Endothelial cell of umbilical vein (primary cell): ENCODE measurements at regions not wholly inside any gene's neighbourhood (a gene's known extent, or its start where the extent isn't known, plus 50 kb on each side); places are given as distances from the start of the nearest gene placed in this dataset.

Source experiments
- BruUV-seq: library from RNA; stranded (reverse); fragments of 400-500 nt; replicated peaks from 2 replicates; lab custom pipeline; 2021; lab: Mats Ljungman, UMichigan
- CTCF ChIA-PET: fragments of 300-600, 350-600 bp; sonication (Branson Sonifier 250); formaldehyde crosslinking; loops from one replicate; lab custom pipeline; 2021; ENCODE audit warnings: antibody characterized with exemption, inconsistent platforms; lab: Charles Lee
- POLR2A ChIA-PET: fragments of 300-600, 350-600 bp; sonication (Branson Sonifier 250); formaldehyde crosslinking; loops from one replicate; lab custom pipeline; 2021; ENCODE audit warnings: antibody characterized with exemption, inconsistent platforms; lab: Charles Lee
- DNase-seq: peaks from one replicate; pipeline ENCODE4 v3.0.0-alpha.2; 2011; ENCODE audit warnings: low read depth, low spot score
- FAIRE-seq: peaks from 2 replicates; lab custom pipeline; 2011; peaks lifted over from hg19 to GRCh38; lab: Jason Lieb, UNC
- H2AFZ ChIP-seq: 2 replicates; pipeline ENCODE4 v1.6.0; 2012; ENCODE audit warnings: low read depth, low read length, control low read depth, inconsistent platforms
- H3K27ac ChIP-seq: 2 replicates; pipeline ENCODE4 v1.5.1; 2011; ENCODE audit warnings: low read depth, mild to moderate bottlenecking, control low read depth, low read length, moderate library complexity; ENCODE audit not compliant: insufficient read depth
- H3K27me3 ChIP-seq, 2 experiments: 2 replicates each; pipeline versions ENCODE4 v1.6.0 to v1.6.1; 2011; ENCODE audit warnings: low read length in 2 of 2, mixed read lengths in 1 of 2; ENCODE audit not compliant: control insufficient read depth in 2 of 2, insufficient read depth in 2 of 2
- H3K36me3 ChIP-seq, 2 experiments: 2 replicates in 1 of 2; 3 replicates in 1 of 2; pipeline ENCODE4 v1.5.1; 2011; ENCODE audit warnings: low read length in 2 of 2, mild to moderate bottlenecking in 1 of 2, moderate library complexity in 1 of 2; ENCODE audit not compliant: control insufficient read depth in 2 of 2, insufficient read depth in 2 of 2; ENCODE audit errors: extremely low read depth in 1 of 2
- H3K4me1 ChIP-seq: 3 replicates; pipeline ENCODE4 v1.5.1; 2011; ENCODE audit warnings: mild to moderate bottlenecking, low read length; ENCODE audit not compliant: control insufficient read depth, insufficient read depth; ENCODE audit errors: extremely low read depth
- H3K4me2 ChIP-seq: 2 replicates; pipeline ENCODE4 v1.6.1; 2011; ENCODE audit warnings: low read length, control low read depth, mixed read lengths; ENCODE audit not compliant: insufficient read depth
- H3K4me3 ChIP-seq, 3 experiments: fragments of 200-600 bp in 1 of 3; sonication (generic), shearing (Covaris generic) in 1 of 3; replicated peaks in 1 of 3; 2 replicates each; pipeline ENCODE4 v1.5.1; 2011 to 2016; ENCODE audit warnings: control low read depth in 3 of 3, low read length in 3 of 3, mild to moderate bottlenecking in 2 of 3, inconsistent platforms in 1 of 3, low read depth in 1 of 3, moderate library complexity in 1 of 3; ENCODE audit not compliant: insufficient read depth in 1 of 3
- H3K79me2 ChIP-seq: 2 replicates; pipeline ENCODE4 v1.6.0; 2012; ENCODE audit warnings: low read length, inconsistent platforms; ENCODE audit not compliant: control insufficient read depth, insufficient read depth
- H3K9ac ChIP-seq: replicated peaks from 2 replicates; pipeline ENCODE3; 2011; ENCODE audit warnings: low read length, control low read depth; ENCODE audit not compliant: insufficient read depth; ENCODE audit errors: extremely low read depth
- H3K9me1 ChIP-seq: replicated peaks from 3 replicates; pipeline ENCODE4 v1.6.0; 2011; ENCODE audit warnings: mild to moderate bottlenecking, low read length; ENCODE audit not compliant: control insufficient read depth, insufficient read depth; ENCODE audit errors: extremely low read depth
- H3K9me3 ChIP-seq: replicated peaks from 2 replicates; pipeline ENCODE4 v1.5.1; 2012; ENCODE audit warnings: low read length, inconsistent platforms; ENCODE audit not compliant: control insufficient read depth, insufficient read depth
- H4K20me1 ChIP-seq: replicated peaks from 2 replicates; pipeline ENCODE3; 2011; ENCODE audit warnings: mild to moderate bottlenecking, low read length; ENCODE audit not compliant: control insufficient read depth, insufficient read depth; ENCODE audit errors: extremely low read depth
- EZH2 ChIP-seq: IDR thresholded peaks from 2 replicates; pipeline ENCODE4 v1.6.1; 2012; ENCODE audit warnings: borderline replicate concordance, low read depth, mild to moderate bottlenecking, moderate library complexity, low read length, inconsistent platforms; ENCODE audit not compliant: severe bottlenecking
- FOS ChIP-seq: IDR thresholded peaks from 2 replicates; pipeline ENCODE4 v1.6.1; 2011; ENCODE audit warnings: mild to moderate bottlenecking, low read length, moderate library complexity, borderline replicate concordance; ENCODE audit not compliant: insufficient read depth
- GATA2 ChIP-seq: IDR thresholded peaks from 2 replicates; pipeline ENCODE4 v1.7.0; 2011; ENCODE audit warnings: low read depth, mild to moderate bottlenecking, moderate library complexity, mixed read lengths, low read length; ENCODE audit not compliant: insufficient read length, insufficient read depth
- JUN ChIP-seq: IDR thresholded peaks from 2 replicates; pipeline ENCODE4 v1.6.1; 2011; ENCODE audit warnings: borderline replicate concordance, low read depth; ENCODE audit not compliant: insufficient read length, insufficient read depth
- MYC ChIP-seq: IDR thresholded peaks from one replicate; pipeline ENCODE4 v1.6.1; 2011; ENCODE audit warnings: mild to moderate bottlenecking, low read depth, low read length
- POLR2A ChIP-seq: IDR thresholded peaks from 2 replicates; pipeline ENCODE4 v1.6.1; 2012; ENCODE audit warnings: low read depth, mild to moderate bottlenecking, control low read depth, low read length
- POLR2AphosphoS5 ChIP-seq: IDR thresholded peaks from 2 replicates; pipeline ENCODE4 v1.6.1; 2012; ENCODE audit warnings: low read depth, mild to moderate bottlenecking, control low read depth, low read length, moderate library complexity; ENCODE audit not compliant: insufficient read depth
- dilution Hi-C: fragments of 300-500 bp; cut with MboI; formaldehyde crosslinking; loops from one replicate; pipeline ENCODE4 v1.15.0; 2019; ENCODE audit warnings: low sequenced_read_pairs; ENCODE audit not compliant: extremely low pct_ligation_motif_present
- intact Hi-C: fragments of 100-400 bp; cut with micrococcal nuclease; formaldehyde crosslinking; loops from one replicate; pipeline ENCODE4 v1.10.0; 2022
- TF ChIP-seq, protein P1 (sequence below), 2 donors: IDR thresholded peaks; 1 replicate in 1 of 2; 2 replicates in 1 of 2; pipeline ENCODE4 v1.5.1; 2011; ENCODE audit warnings: low read length in 2 of 2, mild to moderate bottlenecking in 2 of 2, moderate library complexity in 2 of 2, control low read depth in 1 of 2, inconsistent platforms in 1 of 2, low read depth in 1 of 2; ENCODE audit not compliant: insufficient read depth in 1 of 2; ENCODE audit errors: extremely low read depth in 1 of 2
- TF ChIP-seq, protein P2 (sequence below): IDR thresholded peaks from 2 replicates; pipeline ENCODE4 v1.6.1; 2011; ENCODE audit not compliant: insufficient read depth, insufficient read length

- Histone ChIP-seq H3K27me3 (no peaks in the 10 kb centered on the region), H3K9me1 (no peaks in the 10 kb centered on the region), H3K36me3 (no peaks in the 10 kb centered on the region), H3K4me3 (no peak overlapping the region), H3K27ac (no peak overlapping the region), H3K9me3 (no peaks in the 10 kb centered on the region), H4K20me1 (no peaks in the 10 kb centered on the region), H3K9ac (no peak overlapping the region), H2AFZ (no peak overlapping the region), H3K4me1 (no peaks in the 10 kb centered on the region), H3K4me2 (no peak overlapping the region), H3K79me2 (no peaks in the 10 kb centered on the region)
- no peak for FAIRE-seq
- ChIA-PET CTCF (no interaction called here), POLR2A (no interaction called here)
- TF ChIP-seq POLR2A = no peak
- TF ChIP-seq EZH2 = no peak
- TF ChIP-seq MYC = no peak
- TF ChIP-seq, protein P1, sequence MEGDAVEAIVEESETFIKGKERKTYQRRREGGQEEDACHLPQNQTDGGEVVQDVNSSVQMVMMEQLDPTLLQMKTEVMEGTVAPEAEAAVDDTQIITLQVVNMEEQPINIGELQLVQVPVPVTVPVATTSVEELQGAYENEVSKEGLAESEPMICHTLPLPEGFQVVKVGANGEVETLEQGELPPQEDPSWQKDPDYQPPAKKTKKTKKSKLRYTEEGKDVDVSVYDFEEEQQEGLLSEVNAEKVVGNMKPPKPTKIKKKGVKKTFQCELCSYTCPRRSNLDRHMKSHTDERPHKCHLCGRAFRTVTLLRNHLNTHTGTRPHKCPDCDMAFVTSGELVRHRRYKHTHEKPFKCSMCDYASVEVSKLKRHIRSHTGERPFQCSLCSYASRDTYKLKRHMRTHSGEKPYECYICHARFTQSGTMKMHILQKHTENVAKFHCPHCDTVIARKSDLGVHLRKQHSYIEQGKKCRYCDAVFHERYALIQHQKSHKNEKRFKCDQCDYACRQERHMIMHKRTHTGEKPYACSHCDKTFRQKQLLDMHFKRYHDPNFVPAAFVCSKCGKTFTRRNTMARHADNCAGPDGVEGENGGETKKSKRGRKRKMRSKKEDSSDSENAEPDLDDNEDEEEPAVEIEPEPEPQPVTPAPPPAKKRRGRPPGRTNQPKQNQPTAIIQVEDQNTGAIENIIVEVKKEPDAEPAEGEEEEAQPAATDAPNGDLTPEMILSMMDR (IDR thresholded peaks at IDR 0.05; ENCODE audit: extremely low read depth in 1 of 2, insufficient read depth in 1 of 2, low read depth in 1 of 2, low read length in 2 of 2) = no peak
- TF ChIP-seq FOS = no peak
- TF ChIP-seq POLR2AphosphoS5 = no peak
- TF ChIP-seq, protein P2, sequence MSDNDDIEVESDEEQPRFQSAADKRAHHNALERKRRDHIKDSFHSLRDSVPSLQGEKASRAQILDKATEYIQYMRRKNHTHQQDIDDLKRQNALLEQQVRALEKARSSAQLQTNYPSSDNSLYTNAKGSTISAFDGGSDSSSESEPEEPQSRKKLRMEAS = no peak
- TF ChIP-seq JUN = no peak
- no peak for TF ChIP-seq GATA2
- BruUV-seq = no TSS peak
- DNase-seq = no peak
- dilution Hi-C loops = no loop called here
- intact Hi-C loops = no loop called here
Measured at GRCh38 chr2:52456561-52457377, 1310.8 kb upstream of the CHAC2 start.
